CD8-positive, alpha-beta memory T cell (primary cell): ENCODE measurements at regions not wholly inside any gene's neighbourhood (a gene's known extent, or its start where the extent isn't known, plus 50 kb on each side); places are given as distances from the start of the nearest gene placed in this dataset.

Source experiments
- CTCF ChIA-PET: fragments of 350-600 bp; sonication (Branson Sonifier 250); formaldehyde crosslinking; loops from one replicate; lab custom pipeline; 2021; ENCODE audit warnings: antibody characterized with exemption; lab: Charles Lee
- POLR2A ChIA-PET: fragments of 350-600 bp; sonication (Branson Sonifier 250); formaldehyde crosslinking; loops from one replicate; lab custom pipeline; 2021; ENCODE audit warnings: antibody characterized with exemption; lab: Charles Lee
- DNase-seq, 5 donors: peaks; one replicate each; pipeline versions ENCODE4 v3.0.0 to v3.0.0-alpha.2; 2020 to 2022; ENCODE audit warnings: mixed read lengths in 1 of 5
- H3K27ac ChIP-seq: one replicate; pipeline ENCODE4 v1.7.0; 2013; ENCODE audit warnings: low read depth, mild to moderate bottlenecking, low read length, moderate library complexity
- H3K27me3 ChIP-seq: 2 replicates; pipeline ENCODE4 v1.7.0; 2013; ENCODE audit warnings: low read length, mild to moderate bottlenecking; ENCODE audit not compliant: insufficient read depth, poor library complexity, severe bottlenecking
- H3K36me3 ChIP-seq: 2 replicates; pipeline ENCODE4 v1.7.0; 2013; ENCODE audit warnings: mild to moderate bottlenecking, low read length, moderate library complexity; ENCODE audit not compliant: insufficient read depth
- H3K4me1 ChIP-seq: 2 replicates; pipeline ENCODE4 v1.7.0; 2013; ENCODE audit warnings: mild to moderate bottlenecking, low read length, moderate library complexity; ENCODE audit not compliant: insufficient read depth
- H3K4me3 ChIP-seq: 2 replicates; pipeline ENCODE4 v1.7.0; 2013; ENCODE audit warnings: mild to moderate bottlenecking, low read length
- H3K9me3 ChIP-seq: 2 replicates; pipeline ENCODE4 v1.7.0; 2013; ENCODE audit warnings: mild to moderate bottlenecking, low read length
- H3K27ac Mint-ChIP-seq, 8 donors: one replicate each; pipeline ENCODE4 v1.8.0; 2020 to 2021; ENCODE audit warnings: mixed read lengths in 8 of 8, mild to moderate bottlenecking in 6 of 8, inconsistent platforms in 3 of 8, moderate library complexity in 3 of 8
- H3K27me3 Mint-ChIP-seq, 2 donors: one replicate each; pipeline ENCODE4 v1.8.0; 2020 to 2021; ENCODE audit warnings: mixed read lengths in 2 of 2, mild to moderate bottlenecking in 1 of 2, moderate library complexity in 1 of 2
- H3K36me3 Mint-ChIP-seq, 3 donors: one replicate each; pipeline ENCODE4 v1.8.0; 2020 to 2021; ENCODE audit warnings: mixed read lengths in 3 of 3, inconsistent platforms in 1 of 3, mild to moderate bottlenecking in 1 of 3
- H3K4me1 Mint-ChIP-seq, 3 donors: one replicate each; pipeline ENCODE4 v1.8.0; 2020 to 2021; ENCODE audit warnings: mixed read lengths in 3 of 3, inconsistent platforms in 1 of 3, mild to moderate bottlenecking in 1 of 3
- H3K4me3 Mint-ChIP-seq, 7 donors: one replicate each; pipeline ENCODE4 v1.8.0; 2020 to 2021; ENCODE audit warnings: mixed read lengths in 7 of 7, mild to moderate bottlenecking in 6 of 7, moderate library complexity in 4 of 7, inconsistent platforms in 2 of 7
- H3K9me3 Mint-ChIP-seq, 5 donors: one replicate each; pipeline ENCODE4 v1.8.0; 2020 to 2022; ENCODE audit warnings: mixed read lengths in 5 of 5, mild to moderate bottlenecking in 3 of 5, moderate library complexity in 2 of 5, inconsistent platforms in 1 of 5

- H3K4me3 ChIP-seq, result no peak overlapping the region
- ChIA-PET CTCF (no interaction called here), POLR2A (no interaction called here)
- H3K4me3 Mint-ChIP-seq, result no peak overlapping the region
- H3K36me3 Mint-ChIP-seq, result peaks cover 0 to 3% (median 2%) of the 10 kb centered on the region in 3 donors
- no peaks in the 10 kb centered on the region for H3K4me1 ChIP-seq
- H3K9me3 Mint-ChIP-seq, result no peaks in the 10 kb centered on the region
- peaks cover 9 to 41% of the 10 kb centered on the region in 2 donors for H3K27me3 Mint-ChIP-seq
- no peaks in the 10 kb centered on the region for H3K27me3 ChIP-seq
- H3K27ac Mint-ChIP-seq, result no peak overlapping the region
- no peaks in the 10 kb centered on the region for H3K9me3 ChIP-seq
- no peaks in the 10 kb centered on the region for H3K36me3 ChIP-seq
- no peaks in the 10 kb centered on the region for H3K4me1 Mint-ChIP-seq
- no peak for DNase-seq
- no peak overlapping the region for H3K27ac ChIP-seq
Measured at GRCh38 chr14:51173863-51174262, 66.2 kb upstream of the TMX1 start.

DNA sequence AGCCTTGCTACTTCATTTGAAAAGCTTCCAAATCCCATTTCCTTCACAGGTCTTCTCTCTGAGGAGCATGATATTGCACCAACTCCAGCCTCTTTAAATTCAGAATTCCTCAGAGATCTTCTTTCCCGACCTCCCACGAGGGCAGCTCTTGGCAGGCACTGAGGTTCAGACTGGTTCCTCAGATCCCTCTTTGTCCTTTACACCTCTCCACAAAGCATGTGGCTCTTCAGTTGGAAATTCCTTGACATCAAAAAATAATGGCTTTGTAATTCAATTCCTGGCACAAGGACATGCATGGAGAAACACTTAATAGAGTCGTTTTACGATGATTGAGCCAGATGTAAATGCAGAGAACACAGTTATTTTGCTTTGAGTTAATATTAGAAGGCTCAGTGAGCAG lies 63.2 kb upstream of the TMX1 start:
- Mint-ChIP-seq H3K27me3 (peaks cover 7 to 40% of the 10 kb centered on the region in 2 donors), H3K36me3 (peaks cover 0 to 3% (median 2%) of the 10 kb centered on the region in 3 donors)
- H3K27me3 ChIP-seq, result no peaks in the 10 kb centered on the region

GRCh38 chr14:51180577-51180976 lies 59.5 kb upstream of the TMX1 start:
- Mint-ChIP-seq H3K4me3 (no peak overlapping the region), H3K9me3 (no peaks in the 10 kb centered on the region)
- DNase-seq, result no peak

More for the DNA sequence above, 63.2 kb upstream of the TMX1 start:
- H3K4me3 ChIP-seq, result no peak overlapping the region
- ChIA-PET POLR2A (no interaction called here), CTCF (no interaction called here)
- no peaks in the 10 kb centered on the region for H3K36me3 ChIP-seq
- H3K27ac ChIP-seq, result no peak overlapping the region
- H3K9me3 Mint-ChIP-seq, result no peaks in the 10 kb centered on the region
- H3K4me3 Mint-ChIP-seq, result no peak overlapping the region
- no peaks in the 10 kb centered on the region for H3K9me3 ChIP-seq
- no peak for DNase-seq
- H3K4me1 Mint-ChIP-seq, result no peaks in the 10 kb centered on the region
- no peak overlapping the region for H3K27ac Mint-ChIP-seq
- no peaks in the 10 kb centered on the region for H3K4me1 ChIP-seq

DNA sequence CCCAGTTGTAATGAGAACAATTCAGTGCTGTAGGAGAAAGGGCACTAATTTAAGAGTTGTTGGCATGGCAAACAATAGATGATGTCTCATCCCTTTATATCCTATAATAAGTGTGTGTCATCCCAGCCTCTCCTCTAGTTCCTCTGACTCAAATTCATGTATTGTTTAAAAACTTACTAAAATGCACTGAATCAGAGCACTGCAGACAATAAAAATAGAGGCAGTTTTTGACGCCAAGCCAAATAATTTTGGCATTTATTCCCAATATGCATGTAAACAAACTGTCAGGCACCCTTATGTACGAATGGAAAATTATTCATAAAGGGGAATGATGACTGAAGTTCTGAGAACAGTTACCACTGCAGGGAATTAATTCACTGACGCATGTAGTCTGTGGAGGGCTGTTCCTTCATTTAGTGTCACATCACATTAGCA lies 57.9 kb upstream of the TMX1 start:
- H3K4me3 ChIP-seq, result no peak overlapping the region
- no peaks in the 10 kb centered on the region for H3K36me3 ChIP-seq
- H3K27me3 Mint-ChIP-seq, result peaks cover 1 to 4% of the 10 kb centered on the region in 2 donors
- no peaks in the 10 kb centered on the region for H3K9me3 ChIP-seq
- H3K27ac Mint-ChIP-seq, result no peak overlapping the region
- H3K9me3 Mint-ChIP-seq, result no peaks in the 10 kb centered on the region
- no peak for DNase-seq
- H3K4me1 Mint-ChIP-seq, result no peaks in the 10 kb centered on the region
- H3K27me3 ChIP-seq, result no peaks in the 10 kb centered on the region
- no peak overlapping the region for H3K27ac ChIP-seq
- ChIA-PET POLR2A (no interaction called here), CTCF (no interaction called here)
- no peak overlapping the region for H3K4me3 Mint-ChIP-seq
- H3K36me3 Mint-ChIP-seq, result peaks cover 0 to 2% (median 0%) of the 10 kb centered on the region in 3 donors
- H3K4me1 ChIP-seq, result no peaks in the 10 kb centered on the region

More at GRCh38 chr14:51180577-51180976, 59.5 kb upstream of the TMX1 start:
- H3K27ac Mint-ChIP-seq, result no peak overlapping the region
- H3K27me3 Mint-ChIP-seq, result peaks cover 5 to 19% of the 10 kb centered on the region in 2 donors
- POLR2A ChIA-PET, result no interaction called here
- Histone ChIP-seq H3K4me1 (no peaks in the 10 kb centered on the region), H3K36me3 (no peaks in the 10 kb centered on the region), H3K27ac (no peak overlapping the region), H3K9me3 (no peaks in the 10 kb centered on the region), H3K4me3 (no peak overlapping the region), H3K27me3 (no peaks in the 10 kb centered on the region)
- peaks cover 0 to 2% (median under 1%) of the 10 kb centered on the region in 3 donors for H3K36me3 Mint-ChIP-seq
- H3K4me1 Mint-ChIP-seq, result no peaks in the 10 kb centered on the region
- CTCF ChIA-PET, result no interaction called here

GRCh38 chr14:51185180-51185579 lies 54.9 kb upstream of the TMX1 start:
- no peaks in the 10 kb centered on the region for H3K27me3 ChIP-seq
- no peak for DNase-seq
- no peak overlapping the region for H3K4me3 ChIP-seq
- H3K36me3 Mint-ChIP-seq, result no peaks in the 10 kb centered on the region
- H3K27ac Mint-ChIP-seq, result no peak overlapping the region
- no peaks in the 10 kb centered on the region for H3K9me3 Mint-ChIP-seq
- H3K4me3 Mint-ChIP-seq, result no peak overlapping the region
- no peaks in the 10 kb centered on the region for H3K4me1 ChIP-seq
- no peaks in the 10 kb centered on the region for H3K9me3 ChIP-seq
- H3K4me1 Mint-ChIP-seq, result no peaks in the 10 kb centered on the region
- ChIA-PET POLR2A (no interaction called here), CTCF (no interaction called here)
- no peaks in the 10 kb centered on the region for H3K36me3 ChIP-seq
- peaks cover 0 to 1% of the 10 kb centered on the region in 2 donors for H3K27me3 Mint-ChIP-seq
- no peak overlapping the region for H3K27ac ChIP-seq

GRCh38 chr14:51185754-51186153 lies 54.3 kb upstream of the TMX1 start:
- Histone ChIP-seq H3K4me1 (no peaks in the 10 kb centered on the region), H3K36me3 (no peaks in the 10 kb centered on the region), H3K27ac (no peak overlapping the region), H3K27me3 (no peaks in the 10 kb centered on the region), H3K9me3 (no peaks in the 10 kb centered on the region), H3K4me3 (no peak overlapping the region)
- Mint-ChIP-seq H3K36me3 (no peaks in the 10 kb centered on the region), H3K27me3 (peaks cover 0 to 1% of the 10 kb centered on the region in 2 donors), H3K9me3 (no peaks in the 10 kb centered on the region), H3K4me1 (no peaks in the 10 kb centered on the region), H3K27ac (no peak overlapping the region), H3K4me3 (no peak overlapping the region)
- ChIA-PET POLR2A (no interaction called here), CTCF (no interaction called here)
- no peak for DNase-seq

DNA sequence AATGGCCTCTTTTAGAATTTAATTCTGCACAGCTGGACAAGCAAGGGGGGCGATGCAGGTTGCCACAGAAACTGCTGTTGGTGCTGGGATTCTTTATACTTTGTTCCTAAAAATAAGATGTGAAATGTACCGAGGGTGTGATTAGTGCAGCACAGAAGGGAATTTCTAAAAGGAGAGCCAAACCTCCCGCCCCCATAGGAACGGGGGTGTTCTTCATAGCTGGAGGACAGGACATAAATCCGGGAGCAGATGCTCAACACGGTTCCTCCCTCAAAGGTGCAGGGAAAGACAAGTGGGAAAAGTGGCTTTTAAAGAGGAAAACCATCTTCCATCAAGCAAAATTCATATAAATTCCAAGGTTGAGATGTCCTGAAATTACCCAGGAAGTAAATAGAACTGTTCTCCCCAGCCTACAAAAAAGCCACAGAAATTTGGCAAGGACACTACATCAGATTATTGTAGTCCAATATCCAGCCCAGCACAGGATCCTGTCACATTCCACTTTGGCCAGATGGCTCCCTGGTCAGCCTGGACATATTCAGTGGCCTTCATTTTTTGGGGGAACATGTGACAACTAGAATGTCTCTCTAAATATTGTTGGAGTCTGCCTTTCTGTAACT lies 51.4 kb upstream of the TMX1 start:
- H3K36me3 Mint-ChIP-seq, result no peaks in the 10 kb centered on the region
- H3K9me3 Mint-ChIP-seq, result no peaks in the 10 kb centered on the region
- H3K4me3 Mint-ChIP-seq, result no peak overlapping the region
- no peak overlapping the region for H3K4me3 ChIP-seq
- no peaks in the 10 kb centered on the region for H3K36me3 ChIP-seq
- no peaks in the 10 kb centered on the region for H3K27me3 ChIP-seq
- ChIA-PET CTCF (interaction anchor here (0.7 kb wide), 1 partner anchor 158 kb away, joined by 3 read pairs; no protein-coding TSS in a partner anchor), POLR2A (no interaction called here)
- no peak overlapping the region for H3K27ac Mint-ChIP-seq
- H3K4me1 ChIP-seq, result no peaks in the 10 kb centered on the region
- DNase-seq, result no peak
- H3K27ac ChIP-seq, result no peak overlapping the region
- H3K9me3 ChIP-seq, result no peaks in the 10 kb centered on the region
- no peaks in the 10 kb centered on the region for H3K4me1 Mint-ChIP-seq
- H3K27me3 Mint-ChIP-seq, result no peaks in the 10 kb centered on the region

DNA sequence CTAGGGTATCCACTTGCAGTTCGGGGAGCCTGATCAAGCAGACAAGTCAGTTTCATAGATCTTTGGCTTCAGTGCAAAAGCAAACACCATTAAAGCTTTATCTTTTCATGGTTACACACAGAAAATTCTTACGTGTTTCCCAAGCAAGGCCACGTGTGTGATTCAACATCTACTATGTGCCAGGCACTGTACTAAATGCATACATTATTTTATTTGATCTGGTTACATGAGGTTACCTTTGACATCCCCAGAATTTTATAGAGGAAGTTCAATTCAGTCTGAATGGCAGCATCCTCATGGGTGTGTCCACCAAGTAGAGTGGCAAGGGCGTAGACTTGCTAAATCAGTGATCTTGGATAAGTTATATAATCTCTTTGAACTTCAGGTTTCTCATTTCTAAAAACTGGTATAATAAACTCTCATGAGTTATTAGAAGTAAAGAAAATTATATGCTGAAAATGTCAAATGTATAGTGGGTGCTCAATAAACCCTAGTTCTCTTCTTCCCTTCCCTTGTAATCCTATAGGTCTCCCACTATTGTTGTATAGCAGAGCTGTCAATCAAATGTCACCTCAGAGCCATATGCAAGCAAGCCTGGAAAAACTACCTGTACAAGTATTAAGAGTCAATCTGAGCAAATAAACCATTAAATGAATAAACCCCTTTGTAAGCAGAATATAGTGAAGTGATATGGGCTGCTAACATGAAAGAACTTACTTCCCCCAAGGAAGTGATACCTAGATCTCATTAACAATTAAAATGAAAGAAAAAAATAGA lies 50.3 kb upstream of the TMX1 start:
- CTCF ChIA-PET, result interaction anchor here (0.7 kb wide), 1 partner anchor 157 kb away, joined by 3 read pairs; no protein-coding TSS in a partner anchor
- H3K27me3 Mint-ChIP-seq, result peaks cover 0 to 2% of the 10 kb centered on the region in 2 donors
- no peaks in the 10 kb centered on the region for H3K9me3 Mint-ChIP-seq
- POLR2A ChIA-PET, result no interaction called here
- Histone ChIP-seq H3K4me1 (no peaks in the 10 kb centered on the region), H3K9me3 (no peaks in the 10 kb centered on the region), H3K4me3 (no peak overlapping the region), H3K27ac (no peak overlapping the region), H3K36me3 (no peaks in the 10 kb centered on the region), H3K27me3 (no peaks in the 10 kb centered on the region)
- H3K4me1 Mint-ChIP-seq, result no peaks in the 10 kb centered on the region
- no peak overlapping the region for H3K27ac Mint-ChIP-seq
- no peak for DNase-seq
- H3K4me3 Mint-ChIP-seq, result no peak overlapping the region
- H3K36me3 Mint-ChIP-seq, result no peaks in the 10 kb centered on the region
